Prostate gland (tissue), 2 donors: ENCODE measurements at regions not wholly inside any gene's neighbourhood (a gene's known extent, or its start where the extent isn't known, plus 50 kb on each side); places are given as distances from the start of the nearest gene placed in this dataset.

Experiments
- DNase-seq: peaks from one replicate; pipeline ENCODE4 v3.0.0-alpha.2; 2019; ENCODE audit warnings: low spot score
- H3K27ac ChIP-seq, 2 donors: fragments of 200-600 bp; sonication (generic); 2 replicates each; pipeline ENCODE4 v1.5.1; 2017 to 2019
- H3K27me3 ChIP-seq: fragments of 200-600 bp; sonication (generic); replicated peaks from 2 replicates; pipeline ENCODE4 v1.5.1; 2019; ENCODE audit not compliant: insufficient read depth
- H3K36me3 ChIP-seq, 2 donors: fragments of 200-600 bp; sonication (generic); 1 replicate in 1 of 2; 2 replicates in 1 of 2; pipeline versions ENCODE4 v1.5.1 to v1.8.1; 2017 to 2019
- H3K4me1 ChIP-seq: fragments of 200-600 bp; sonication (generic); replicated peaks from 2 replicates; pipeline ENCODE4 v1.5.1; 2019
- H3K4me3 ChIP-seq, 2 donors: fragments of 200-600 bp; sonication (generic); 2 replicates each; pipeline ENCODE4 v1.5.1; 2017 to 2019
- H3K9me3 ChIP-seq: fragments of 200-600 bp; sonication (generic); 2 replicates; pipeline ENCODE4 v1.5.1; 2017
- CTCF ChIP-seq, 4 experiments: fragments of 200-600 bp in 2 of 4; fragments of 450-650 bp in 2 of 4; sonication (generic) in 2 of 4; IDR thresholded peaks; 1 replicate in 3 of 4; 2 replicates in 1 of 4; pipeline ENCODE4 v1.5.1; 2016 to 2019; ENCODE audit warnings: antibody characterized with exemption in 4 of 4, mild to moderate bottlenecking in 2 of 4, moderate library complexity in 2 of 4
- POLR2A ChIP-seq: fragments of 450-650 bp; IDR thresholded peaks from one replicate; pipeline ENCODE4 v1.6.1; 2016; ENCODE audit warnings: antibody characterized with exemption, mild to moderate bottlenecking
- POLR2AphosphoS5 ChIP-seq: sonication (generic); formaldehyde crosslinking; IDR thresholded peaks from one replicate; pipeline ENCODE4 v1.6.1; 2017; ENCODE audit warnings: antibody characterized with exemption
- WGBS: methylation state at CpG from one replicate; pipeline ENCODE4 v1.1.5; 2018; 5-methylcytosine and 5-hydroxymethylcytosine counted together
- intact Hi-C: fragments of 100-400 bp; cut with DNase I; formaldehyde crosslinking; loops from one replicate; pipeline ENCODE4 v1.14.2; 2022

GRCh38 chr5:82499725-82500244 lies 221.6 kb upstream of the RPS23 start:
- no peak for DNase-seq

GRCh38 chr5:82497242-82497641 lies 219.1 kb upstream of the RPS23 start:
- Histone ChIP-seq H3K4me3 (no peak overlapping the region), H3K36me3 (no peaks in the 10 kb centered on the region), H3K9me3 (no peaks in the 10 kb centered on the region), H3K27ac (no peak overlapping the region), H3K27me3 (no peaks in the 10 kb centered on the region), H3K4me1 (no peaks in the 10 kb centered on the region)
- intact Hi-C loops, result no loop called here
- no peak for DNase-seq
- TF ChIP-seq POLR2A (no peak), CTCF (IDR thresholded peaks at IDR 0.05) (no peak), POLR2AphosphoS5 (no peak)

More at GRCh38 chr5:82499725-82500244, 221.6 kb upstream of the RPS23 start:
- Histone ChIP-seq H3K36me3 (no peaks in the 10 kb centered on the region), H3K4me3 (no peak overlapping the region), H3K27me3 (no peaks in the 10 kb centered on the region), H3K9me3 (no peaks in the 10 kb centered on the region), H3K4me1 (no peaks in the 10 kb centered on the region), H3K27ac (no peak overlapping the region)
- 54% methylated on average over 2 of the region's 2 CpGs for WGBS
- no peak for TF ChIP-seq CTCF (IDR thresholded peaks at IDR 0.05)
- no peak for TF ChIP-seq POLR2A
- no peak for TF ChIP-seq POLR2AphosphoS5
- intact Hi-C loops, result no loop called here

GRCh38 chr5:82494942-82495341 lies 216.8 kb upstream of the RPS23 start:
- Histone ChIP-seq H3K4me1 (no peaks in the 10 kb centered on the region), H3K9me3 (no peaks in the 10 kb centered on the region), H3K36me3 (no peaks in the 10 kb centered on the region), H3K4me3 (no peak overlapping the region), H3K27me3 (no peaks in the 10 kb centered on the region), H3K27ac (no peak overlapping the region)
- intact Hi-C loops, result no loop called here
- TF ChIP-seq POLR2A, result no peak
- TF ChIP-seq POLR2AphosphoS5, result no peak
- no peak for TF ChIP-seq CTCF (IDR thresholded peaks at IDR 0.05)
- DNase-seq, result no peak

GRCh38 chr5:82493221-82493620 lies 215.1 kb upstream of the RPS23 start:
- intact Hi-C loops, result no loop called here
- TF ChIP-seq POLR2A (no peak), POLR2AphosphoS5 (no peak), CTCF (IDR thresholded peaks at IDR 0.05) (no peak)
- DNase-seq, result no peak
- Histone ChIP-seq H3K27me3 (no peaks in the 10 kb centered on the region), H3K27ac (no peak overlapping the region), H3K36me3 (no peaks in the 10 kb centered on the region), H3K9me3 (no peaks in the 10 kb centered on the region), H3K4me3 (no peak overlapping the region), H3K4me1 (no peaks in the 10 kb centered on the region)

- H3K4me3 ChIP-seq, result no peak overlapping the region
- no peaks in the 10 kb centered on the region for H3K4me1 ChIP-seq
- intact Hi-C loops, result no loop called here
- TF ChIP-seq POLR2AphosphoS5, result no peak
- TF ChIP-seq CTCF (IDR thresholded peaks at IDR 0.05), result no peak
- TF ChIP-seq POLR2A, result no peak
- no peak overlapping the region for H3K27ac ChIP-seq
- no peak for DNase-seq
- H3K27me3 ChIP-seq, result no peaks in the 10 kb centered on the region
- H3K36me3 ChIP-seq, result no peaks in the 10 kb centered on the region
- no peaks in the 10 kb centered on the region for H3K9me3 ChIP-seq
- WGBS, result 88% methylated on average over 1 of the region's 1 CpG
Measured at GRCh38 chr5:82491397-82491796, 213.2 kb upstream of the RPS23 start.
